ENCODE measurements at regions not wholly inside any gene's neighbourhood (a gene's known extent, or its start where the extent isn't known, plus 50 kb on each side); places are given as distances from the start of the nearest gene placed in this dataset.

DNA sequence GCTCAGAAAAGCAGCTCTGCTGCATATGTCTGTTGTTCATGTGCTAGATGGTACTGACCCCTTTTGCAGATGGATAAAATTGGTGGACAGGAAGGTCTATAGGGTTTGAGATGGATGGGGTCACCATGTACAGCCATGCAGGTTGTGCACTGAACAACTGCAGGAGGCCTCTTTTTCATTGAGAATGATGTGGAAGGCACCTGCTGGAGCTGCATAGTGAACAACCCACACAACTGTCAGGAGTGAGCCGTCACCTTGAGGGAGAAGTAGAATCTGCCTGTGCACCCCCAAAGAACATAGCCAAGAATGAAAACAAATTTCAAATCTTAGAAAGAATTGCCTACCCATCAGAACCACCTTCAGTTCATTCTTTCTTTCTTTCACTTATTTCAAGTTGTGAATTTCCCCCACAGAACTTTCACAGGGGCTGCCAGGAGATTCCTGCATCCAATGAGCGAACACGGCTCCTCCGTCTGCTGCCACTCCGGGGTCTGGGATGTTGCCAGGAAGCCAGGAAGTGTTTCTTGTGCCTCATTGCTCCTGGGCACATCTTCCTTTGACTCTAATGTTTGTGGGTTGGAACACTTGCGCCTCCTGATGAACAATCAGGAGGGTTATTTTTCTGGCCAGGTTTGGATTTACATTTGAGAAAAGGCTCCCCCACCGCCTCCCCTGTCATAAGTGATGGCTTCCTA is 53.7 kb upstream of the DOCK1 start:
- DNase-seq, result no peak

DNA sequence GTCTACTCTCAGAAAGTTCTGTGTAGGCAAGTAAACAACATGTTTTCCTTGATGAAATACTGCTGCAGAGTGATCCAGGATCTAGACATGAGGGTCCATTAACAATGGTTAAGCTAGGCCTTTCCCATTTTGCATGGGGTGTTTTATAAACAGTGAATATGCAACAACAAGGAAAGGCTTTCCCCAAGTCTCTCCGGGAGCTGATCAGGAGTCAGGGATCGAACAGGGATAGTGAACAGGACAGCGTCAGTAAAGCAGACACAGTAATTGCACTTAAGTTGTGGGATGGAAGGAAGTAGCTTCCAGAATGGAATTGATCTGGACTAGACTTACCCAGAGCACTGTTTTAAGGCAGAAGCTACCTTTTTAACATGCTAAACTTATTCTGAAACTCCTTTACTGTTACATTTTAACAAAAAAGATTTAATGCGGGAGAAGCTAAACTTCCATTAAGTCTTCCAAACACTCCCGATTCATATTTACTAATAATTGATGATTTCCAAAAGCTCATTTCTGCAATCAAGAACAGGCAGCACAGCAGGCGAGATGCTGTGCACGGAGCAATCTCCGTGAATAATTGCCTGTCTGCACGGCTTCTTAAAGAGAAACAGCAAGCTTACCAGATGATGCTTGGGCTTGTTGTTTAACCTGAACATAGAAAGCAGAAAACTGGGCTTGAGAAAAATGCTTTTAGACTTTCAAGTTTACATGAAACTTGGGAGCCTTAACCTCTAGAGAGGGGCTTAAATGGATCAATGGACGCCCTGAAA is 50.3 kb upstream of the DOCK1 start:
- DNase-seq, result no peak
